ENCODE measurements at regions not wholly inside any gene's neighbourhood (a gene's known extent, or its start where the extent isn't known, plus 50 kb on each side); places are given as distances from the start of the nearest gene placed in this dataset.

GRCh38 chr12:4172999-4173398, 100.6 kb upstream of the CCND2 start:
- Histone ChIP-seq H3K79me2 (ENCODE audit: control insufficient read depth, insufficient read depth, low read length) (no peaks in the 10 kb centered on the region), H3K9me3 (ENCODE audit: control extremely low read depth in 1 of 3, control insufficient read depth in 2 of 3, insufficient read depth in 1 of 3, low read length in 2 of 3) (no peaks in the 10 kb centered on the region), H3K27ac (ENCODE audit: low read length in 2 of 2) (no peak overlapping the region), H3K4me2 (replicated peaks; ENCODE audit: low read depth, low read length, poor library complexity, severe bottlenecking) (no peak overlapping the region), H3K27me3 (replicated peaks in 1 of 4; ENCODE audit: control extremely low read depth in 1 of 4, control insufficient read depth in 3 of 4, insufficient read depth in 4 of 4, low read length in 3 of 4) (no peaks in the 10 kb centered on the region), H3K36me3 (replicated peaks in 1 of 2; ENCODE audit: control extremely low read depth in 1 of 2, control insufficient read depth in 1 of 2, extremely low read depth in 1 of 2, insufficient read depth in 2 of 2, low read length in 1 of 2) (no peaks in the 10 kb centered on the region), H4K20me1 (ENCODE audit: control insufficient read depth, insufficient read depth, low read length, poor library complexity, severe bottlenecking) (no peaks in the 10 kb centered on the region), H3K9ac (ENCODE audit: low read length) (no peak overlapping the region), H2AFZ (ENCODE audit: insufficient read depth, low read depth, low read length, poor library complexity, severe bottlenecking) (no peak overlapping the region), H3K4me1 (ENCODE audit: control insufficient read depth in 2 of 2, insufficient read depth in 2 of 2, low read length in 2 of 2) (peaks cover 17 to 18% of the 10 kb centered on the region in 2 donors), H3K4me3 (ENCODE audit: control extremely low read depth in 1 of 5, extremely low read depth in 1 of 5, insufficient read depth in 1 of 5, low read depth in 2 of 5, low read length in 4 of 5) (no peak overlapping the region)
- TF ChIP-seq CTCF (IDR thresholded peaks at IDR 0.05): no peak
- TF ChIP-seq EZH2 (IDR thresholded peaks at IDR 0.05; ENCODE audit: borderline replicate concordance, insufficient read depth, low read depth, low read length, poor library complexity, severe bottlenecking): no peak
- intact Hi-C loops (cut with micrococcal nuclease): no loop called here
- WGBS (ENCODE audit: insufficient coverage): 87% methylated on average over 4 of the region's 4 CpGs
- no peak for DNase-seq
- ATAC-seq (ENCODE audit: low read depth): no peak
- Mint-ChIP-seq H3K9me3 (ENCODE audit: insufficient read depth) (no peaks in the 10 kb centered on the region), H3K27ac (no peak overlapping the region), H3K27me3 (no peaks in the 10 kb centered on the region), H3K4me3 (no peak overlapping the region), H3K4me1 (peaks cover 22% of the 10 kb centered on the region)
- CTCF ChIA-PET: no interaction called here
- POLR2A ChIA-PET: no interaction called here

- Histone ChIP-seq H3K36me3 (replicated peaks in 1 of 2; ENCODE audit: control extremely low read depth in 1 of 2, control insufficient read depth in 1 of 2, extremely low read depth in 1 of 2, insufficient read depth in 2 of 2, low read length in 1 of 2) (no peaks in the 10 kb centered on the region), H3K4me3 (ENCODE audit: control extremely low read depth in 1 of 5, extremely low read depth in 1 of 5, insufficient read depth in 1 of 5, low read depth in 2 of 5, low read length in 4 of 5) (no peak overlapping the region), H4K20me1 (ENCODE audit: control insufficient read depth, insufficient read depth, low read length, poor library complexity, severe bottlenecking) (no peaks in the 10 kb centered on the region), H3K79me2 (ENCODE audit: control insufficient read depth, insufficient read depth, low read length) (no peaks in the 10 kb centered on the region), H2AFZ (ENCODE audit: insufficient read depth, low read depth, low read length, poor library complexity, severe bottlenecking) (no peak overlapping the region), H3K27ac (ENCODE audit: low read length in 2 of 2) (no peak overlapping the region), H3K4me2 (replicated peaks; ENCODE audit: low read depth, low read length, poor library complexity, severe bottlenecking) (no peak overlapping the region), H3K9me3 (ENCODE audit: control extremely low read depth in 1 of 3, control insufficient read depth in 2 of 3, insufficient read depth in 1 of 3, low read length in 2 of 3) (no peaks in the 10 kb centered on the region), H3K27me3 (replicated peaks in 1 of 4; ENCODE audit: control extremely low read depth in 1 of 4, control insufficient read depth in 3 of 4, insufficient read depth in 4 of 4, low read length in 3 of 4) (no peaks in the 10 kb centered on the region), H3K4me1 (ENCODE audit: control insufficient read depth in 2 of 2, insufficient read depth in 2 of 2, low read length in 2 of 2) (peaks cover 23 to 24% of the 10 kb centered on the region in 2 donors), H3K9ac (ENCODE audit: low read length) (no peak overlapping the region)
- ChIA-PET POLR2A (no interaction called here), CTCF (no interaction called here)
- Mint-ChIP-seq H3K27ac (no peak overlapping the region), H3K4me1 (peaks cover 29% of the 10 kb centered on the region), H3K9me3 (ENCODE audit: insufficient read depth) (no peaks in the 10 kb centered on the region), H3K27me3 (no peaks in the 10 kb centered on the region), H3K4me3 (no peak overlapping the region)
- DNase-seq: no peak
- intact Hi-C loops (cut with micrococcal nuclease): no loop called here
- no peak for ATAC-seq (ENCODE audit: low read depth)
- no CpG with 5 or more reads among the region's 3 CpGs for WGBS (ENCODE audit: insufficient coverage)
- TF ChIP-seq EZH2 (IDR thresholded peaks at IDR 0.05; ENCODE audit: borderline replicate concordance, insufficient read depth, low read depth, low read length, poor library complexity, severe bottlenecking) (no peak), CTCF (IDR thresholded peaks at IDR 0.05) (no peak)
Observed at GRCh38 chr12:4171742-4172141, 101.8 kb upstream of the CCND2 start.
